Endometrium (tissue), 2 donors: ENCODE measurements at regions not wholly inside any gene's neighbourhood (a gene's known extent, or its start where the extent isn't known, plus 50 kb on each side); places are given as distances from the start of the nearest gene placed in this dataset.
"Not testable (repeated sequence)": the region's sequence is repeated elsewhere in the genome, so short reads cannot be mapped to it uniquely, and the experiment has no call there.

ENCODE experiments used
- FAIRE-seq: peaks from 2 replicates; lab custom pipeline; 2012; peaks lifted over from hg19 to GRCh38; lab: Jason Lieb, UNC
- donor health status: control.
- donor health status: control.

- no peak for FAIRE-seq
Observed at GRCh38 chr12:97616946-97617345, 154.3 kb downstream of the RMST start.

- FAIRE-seq: no peak
Observed at GRCh38 chr12:97628962-97629361, 166.4 kb downstream of the RMST start.

GRCh38 chr12:97629382-97629781 is 166.8 kb downstream of the RMST start:
- no peak for FAIRE-seq

GRCh38 chr12:97630356-97630755 is 167.8 kb downstream of the RMST start:
- FAIRE-seq: no peak

- no peak for FAIRE-seq
Observed at GRCh38 chr12:97630875-97631274, 168.3 kb downstream of the RMST start.

GRCh38 chr12:97637770-97638169 is 175.2 kb downstream of the RMST start:
- no peak for FAIRE-seq

GRCh38 chr12:97638739-97639138 is 176.1 kb downstream of the RMST start:
- FAIRE-seq: no peak

- no peak for FAIRE-seq
Observed at GRCh38 chr12:97639702-97640101, 177.1 kb downstream of the RMST start.

- FAIRE-seq: no peak
Observed at GRCh38 chr12:97640826-97641225, 178.2 kb downstream of the RMST start.

- peak; percentile 91 for FAIRE-seq
Observed at GRCh38 chr12:97642911-97643310, 180.3 kb downstream of the RMST start.

GRCh38 chr12:97643924-97644323 is 181.3 kb downstream of the RMST start:
- no peak for FAIRE-seq

GRCh38 chr12:97645726-97646125 is 183.1 kb downstream of the RMST start:
- FAIRE-seq: no peak

GRCh38 chr12:97647142-97647541 is 184.5 kb downstream of the RMST start:
- FAIRE-seq: no peak

- no peak for FAIRE-seq
Observed at GRCh38 chr12:97650242-97650641, 187.6 kb downstream of the RMST start.

GRCh38 chr12:97656548-97656947 is 193.9 kb downstream of the RMST start:
- FAIRE-seq: not testable (repeated sequence)

GRCh38 chr12:97659117-97659880 is 196.7 kb downstream of the RMST start:
- no peak for FAIRE-seq

GRCh38 chr12:97666263-97666662 is 203.7 kb downstream of the RMST start:
- FAIRE-seq: no peak

GRCh38 chr12:97672870-97673269 is 210.3 kb downstream of the RMST start:
- FAIRE-seq: no peak

- no peak for FAIRE-seq
Observed at GRCh38 chr12:97680751-97681150, 218.1 kb downstream of the RMST start.

GRCh38 chr12:97681612-97682504 is 219.3 kb downstream of the RMST start:
- no peak for FAIRE-seq

GRCh38 chr12:97685360-97685759 is 222.8 kb downstream of the RMST start:
- FAIRE-seq: no peak

GRCh38 chr12:97701901-97702300 is 239.3 kb downstream of the RMST start:
- no peak for FAIRE-seq

- no peak for FAIRE-seq
Observed at GRCh38 chr12:97711392-97711791, 248.8 kb downstream of the RMST start.
